T-cell (primary cell): ENCODE measurements at regions not wholly inside any gene's neighbourhood (a gene's known extent, or its start where the extent isn't known, plus 50 kb on each side); places are given as distances from the start of the nearest gene placed in this dataset.

Experiments used
- ATAC-seq, 4 experiments: fragments of 200-7000 bp in 3 of 4; fragments of 150-1000 bp in 1 of 4; cut with Tn5 transposase; replicated peaks in 1 of 4; 1 replicate in 3 of 4; 2 replicates in 1 of 4; pipeline ENCODE4 v1.10.0; 2021; ENCODE audit warnings: moderate library complexity in 3 of 4, mild to moderate bottlenecking in 2 of 4, moderate number of reproducible peaks in 1 of 4
- CTCF ChIA-PET, 2 donors: fragments of 300-600 bp; sonication (Branson Sonifier 250); formaldehyde crosslinking; loops; one replicate each; lab custom pipeline; 2022; ENCODE audit warnings: antibody characterized with exemption in 2 of 2; lab: Charles Lee
- POLR2A ChIA-PET, 2 donors: fragments of 300-600 bp; sonication (Branson Sonifier 250); formaldehyde crosslinking; loops; one replicate each; lab custom pipeline; 2022; ENCODE audit warnings: antibody characterized with exemption in 2 of 2; lab: Charles Lee
- DNase-seq, 35 experiments: peaks; one replicate each; pipeline versions ENCODE4 v3.0.0 to v3.0.0-alpha.2; 2013 to 2023
- H3K27ac ChIP-seq: one replicate; pipeline ENCODE4 v1.5.1; 2013; ENCODE audit warnings: low read length
- H3K27me3 ChIP-seq, 2 experiments: replicated peaks in 1 of 2; 1 replicate in 1 of 2; 2 replicates in 1 of 2; pipeline versions ENCODE4 v1.6.1 to v1.7.0; 2013; ENCODE audit warnings: low read length in 1 of 2, mixed read lengths in 1 of 2; ENCODE audit not compliant: control insufficient read depth in 2 of 2, insufficient read depth in 2 of 2; ENCODE audit errors: extremely low read depth in 1 of 2
- H3K36me3 ChIP-seq, 2 donors: 1 replicate in 1 of 2; 2 replicates in 1 of 2; pipeline versions ENCODE4 v1.6.1 to v1.7.0; 2013; ENCODE audit warnings: low read length in 1 of 2; ENCODE audit not compliant: control insufficient read depth in 2 of 2, insufficient read depth in 1 of 2; ENCODE audit errors: extremely low read depth in 1 of 2
- H3K4me1 ChIP-seq, 2 experiments: 1 replicate in 1 of 2; 2 replicates in 1 of 2; pipeline versions ENCODE4 v1.6.1 to v1.7.0; 2013; ENCODE audit warnings: low read length in 2 of 2, mixed read lengths in 1 of 2; ENCODE audit not compliant: insufficient read depth in 2 of 2, control insufficient read depth in 1 of 2; ENCODE audit errors: extremely low read depth in 1 of 2
- H3K4me3 ChIP-seq, 2 donors: 1 replicate in 1 of 2; 2 replicates in 1 of 2; pipeline versions ENCODE4 v1.5.1 to v1.7.0; 2013; ENCODE audit warnings: mild to moderate bottlenecking in 2 of 2, low read length in 1 of 2, moderate library complexity in 1 of 2; ENCODE audit not compliant: control insufficient read depth in 1 of 2; ENCODE audit errors: extremely low read depth in 1 of 2
- H3K9me3 ChIP-seq: 2 replicates; pipeline ENCODE4 v1.7.0; 2013
- H3K27ac Mint-ChIP-seq, 2 donors: one replicate each; pipeline ENCODE4 v1.8.0; 2020 to 2021; ENCODE audit warnings: mild to moderate bottlenecking in 2 of 2, mixed read lengths in 2 of 2
- H3K27me3 Mint-ChIP-seq, 2 donors: one replicate each; pipeline ENCODE4 v1.8.0; 2021 to 2022; ENCODE audit warnings: mixed read lengths in 2 of 2
- H3K36me3 Mint-ChIP-seq: one replicate; pipeline ENCODE4 v1.8.0; 2021; ENCODE audit warnings: mixed read lengths
- H3K4me1 Mint-ChIP-seq, 3 donors: one replicate each; pipeline ENCODE4 v1.8.0; 2020 to 2022; ENCODE audit warnings: mixed read lengths in 3 of 3, mild to moderate bottlenecking in 1 of 3
- H3K4me3 Mint-ChIP-seq, 3 donors: one replicate each; pipeline ENCODE4 v1.8.0; 2020 to 2022; ENCODE audit warnings: mild to moderate bottlenecking in 3 of 3, mixed read lengths in 3 of 3, moderate library complexity in 3 of 3
- H3K9me3 Mint-ChIP-seq, 3 donors: one replicate each; pipeline ENCODE4 v1.8.0; 2020 to 2022; ENCODE audit warnings: mixed read lengths in 3 of 3
- WGBS: methylation state at CpG from one replicate; pipeline ENCODE4 v1.1.5; 2013; ENCODE audit warnings: missing lambda C conversion rate; ENCODE audit not compliant: insufficient coverage; 5-methylcytosine and 5-hydroxymethylcytosine counted together

- H3K27ac Mint-ChIP-seq = no peak overlapping the region
- peaks cover 9 to 21% of the 10 kb centered on the region in 2 donors for H3K27me3 Mint-ChIP-seq
Measured at GRCh38 chr12:90122681-90123080, 414.0 kb upstream of the ATP2B1 start.

GRCh38 chr12:90120627-90121026 is 412.0 kb upstream of the ATP2B1 start:
- no peak overlapping the region for H3K27ac Mint-ChIP-seq
- ChIA-PET POLR2A (no interaction called here), CTCF (no interaction called here)
- H3K36me3 Mint-ChIP-seq = peaks cover 5% of the 10 kb centered on the region
- peaks cover 9 to 19% of the 10 kb centered on the region in 2 donors for H3K27me3 Mint-ChIP-seq
- no peaks in the 10 kb centered on the region for H3K4me1 Mint-ChIP-seq
- H3K4me1 ChIP-seq = no peaks in the 10 kb centered on the region
- no peak for ATAC-seq
- peaks cover 17 to 24% (median 21%) of the 10 kb centered on the region in 3 donors for H3K9me3 Mint-ChIP-seq
- no peak overlapping the region for H3K27ac ChIP-seq
- H3K27me3 ChIP-seq = no peaks in the 10 kb centered on the region
- no peak overlapping the region for H3K4me3 Mint-ChIP-seq
- DNase-seq = no peak
- no peak overlapping the region for H3K4me3 ChIP-seq
- H3K9me3 ChIP-seq = peaks cover 5% of the 10 kb centered on the region
- no peaks in the 10 kb centered on the region for H3K36me3 ChIP-seq

More at GRCh38 chr12:90122681-90123080, 414.0 kb upstream of the ATP2B1 start:
- POLR2A ChIA-PET = no interaction called here
- no peaks in the 10 kb centered on the region for H3K4me1 Mint-ChIP-seq
- no peak overlapping the region for H3K4me3 Mint-ChIP-seq
- Histone ChIP-seq H3K9me3 (peaks cover 5% of the 10 kb centered on the region), H3K27me3 (no peaks in the 10 kb centered on the region), H3K4me1 (no peaks in the 10 kb centered on the region), H3K36me3 (no peaks in the 10 kb centered on the region), H3K4me3 (no peak overlapping the region), H3K27ac (no peak overlapping the region)
- peaks cover 5% of the 10 kb centered on the region for H3K36me3 Mint-ChIP-seq
- CTCF ChIA-PET = interaction anchor here in 1 of 2 donors (0.6 kb wide), 1 partner anchor 664 kb away, joined by 4 read pairs; no protein-coding TSS in a partner anchor
- peaks cover 17 to 24% (median 21%) of the 10 kb centered on the region in 3 donors for H3K9me3 Mint-ChIP-seq
- no peak for ATAC-seq
- 80% methylated on average over 1 of the region's 3 CpGs for WGBS
- no peak for DNase-seq

GRCh38 chr12:90112666-90113065 is 404.0 kb upstream of the ATP2B1 start:
- H3K27me3 ChIP-seq = no peaks in the 10 kb centered on the region
- H3K27me3 Mint-ChIP-seq = no peaks in the 10 kb centered on the region
- H3K27ac Mint-ChIP-seq = no peak overlapping the region
- H3K9me3 Mint-ChIP-seq = no peaks in the 10 kb centered on the region
- no CpG with 5 or more reads among the region's 1 CpG for WGBS
- H3K27ac ChIP-seq = no peak overlapping the region
- H3K4me1 Mint-ChIP-seq = no peaks in the 10 kb centered on the region
- DNase-seq = no peak
- no peaks in the 10 kb centered on the region for H3K36me3 ChIP-seq
- no peaks in the 10 kb centered on the region for H3K4me1 ChIP-seq
- H3K36me3 Mint-ChIP-seq = no peaks in the 10 kb centered on the region
- H3K4me3 ChIP-seq = no peak overlapping the region
- ChIA-PET CTCF (no interaction called here), POLR2A (no interaction called here)
- no peaks in the 10 kb centered on the region for H3K9me3 ChIP-seq
- ATAC-seq = no peak
- no peak overlapping the region for H3K4me3 Mint-ChIP-seq

GRCh38 chr12:90111791-90112580 is 403.3 kb upstream of the ATP2B1 start:
- Mint-ChIP-seq H3K36me3 (no peaks in the 10 kb centered on the region), H3K4me3 (no peak overlapping the region), H3K9me3 (no peaks in the 10 kb centered on the region), H3K27me3 (no peaks in the 10 kb centered on the region), H3K27ac (no peak overlapping the region), H3K4me1 (no peaks in the 10 kb centered on the region)
- no peak for DNase-seq
- 96% methylated on average over 7 of the region's 10 CpGs for WGBS
- Histone ChIP-seq H3K36me3 (no peaks in the 10 kb centered on the region), H3K9me3 (no peaks in the 10 kb centered on the region), H3K4me1 (no peaks in the 10 kb centered on the region), H3K4me3 (no peak overlapping the region), H3K27ac (no peak overlapping the region), H3K27me3 (no peaks in the 10 kb centered on the region)
- ATAC-seq = no peak
- POLR2A ChIA-PET = no interaction called here
- CTCF ChIA-PET = interaction anchor here in 1 of 2 donors (0.6 kb wide), 1 partner anchor 16 kb away, joined by 3 read pairs; no protein-coding TSS in a partner anchor

- no CpG with 5 or more reads among the region's 3 CpGs for WGBS
- H3K27me3 ChIP-seq = no peaks in the 10 kb centered on the region
- H3K4me1 Mint-ChIP-seq = peaks cover 5 to 10% (median 10%) of the 10 kb centered on the region in 3 donors
Measured at GRCh38 chr12:90106568-90106967, 397.9 kb upstream of the ATP2B1 start.

GRCh38 chr12:90102957-90103652 is 394.5 kb upstream of the ATP2B1 start:
- CTCF ChIA-PET = interaction anchor here (0.5 to 4.9 kb wide), 12 partner anchors 18 to 564 kb away, joined by 3 to 25 read pairs (median 4); no protein-coding TSS in a partner anchor
- peaks cover 0 to 6% of the 10 kb centered on the region in 2 experiments for H3K4me1 ChIP-seq
- Mint-ChIP-seq H3K4me3 (peak overlapping the region in 2 of 3 donors; percentile 44 to 69), H3K4me1 (peaks cover 5 to 16% (median 13%) of the 10 kb centered on the region in 3 donors), H3K27ac (peak overlapping the region in 1 of 2 donors; percentile 23), H3K27me3 (peaks cover 0 to 5% of the 10 kb centered on the region in 2 donors), H3K9me3 (no peaks in the 10 kb centered on the region), H3K36me3 (no peaks in the 10 kb centered on the region)
- 100% methylated on average over 1 of the region's 3 CpGs for WGBS
- peak overlapping the region in 1 of 2 donors; percentile 20 for H3K4me3 ChIP-seq
- peak in 7 of 35 experiments; percentile 7 to 64 (median 15) for DNase-seq
- no peaks in the 10 kb centered on the region for H3K36me3 ChIP-seq
- H3K27ac ChIP-seq = no peak overlapping the region
- ATAC-seq = peak; percentile 54 to 77 (median 62)
- H3K9me3 ChIP-seq = no peaks in the 10 kb centered on the region
- H3K27me3 ChIP-seq = no peaks in the 10 kb centered on the region
- POLR2A ChIA-PET = interaction anchor here in 1 of 2 donors (0.5 to 0.6 kb wide), 2 partner anchors 26 to 575 kb away, joined by 3 to 5 read pairs; no protein-coding TSS in a partner anchor

More at GRCh38 chr12:90106568-90106967, 397.9 kb upstream of the ATP2B1 start:
- H3K27ac Mint-ChIP-seq = no peak overlapping the region
- Histone ChIP-seq H3K36me3 (no peaks in the 10 kb centered on the region), H3K27ac (no peak overlapping the region), H3K4me3 (no peak overlapping the region), H3K9me3 (no peaks in the 10 kb centered on the region), H3K4me1 (peaks cover 0 to 3% of the 10 kb centered on the region in 2 experiments)
- no peaks in the 10 kb centered on the region for H3K36me3 Mint-ChIP-seq
- H3K27me3 Mint-ChIP-seq = peaks cover 0 to 5% of the 10 kb centered on the region in 2 donors
- ChIA-PET POLR2A (no interaction called here), CTCF (interaction anchor here in 1 of 2 donors (2.1 kb wide), 1 partner anchor 562 kb away, joined by 6 read pairs; no protein-coding TSS in a partner anchor)
- H3K4me3 Mint-ChIP-seq = no peak overlapping the region
- DNase-seq (no peak), ATAC-seq (no peak)
- no peaks in the 10 kb centered on the region for H3K9me3 Mint-ChIP-seq
